ENCODE measurements at regions not wholly inside any gene's neighbourhood (a gene's known extent, or its start where the extent isn't known, plus 50 kb on each side); places are given as distances from the start of the nearest gene placed in this dataset.

DNA sequence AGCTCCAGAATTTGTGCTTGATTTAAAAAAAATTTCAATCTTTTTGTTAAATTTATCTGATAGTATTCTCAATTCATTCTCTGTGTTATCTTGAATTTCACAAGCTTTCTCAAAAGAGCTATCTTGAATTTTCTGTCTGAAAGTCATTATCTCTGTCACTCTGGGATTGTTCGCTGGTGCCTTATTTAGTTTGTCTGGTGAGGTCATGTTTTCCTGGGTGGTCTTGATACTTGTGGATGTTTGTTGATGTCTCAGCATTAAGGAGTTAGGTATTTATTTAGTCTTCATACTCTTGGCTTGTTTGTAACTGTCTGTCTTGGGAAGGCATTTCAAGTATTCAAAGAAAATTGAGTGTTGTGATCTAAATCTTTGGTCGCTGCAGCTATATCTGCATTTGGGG lies 106.3 kb downstream of the TNFSF13B start:
- H3K9ac ChIP-seq (ENCODE audit: extremely low read depth, insufficient read length, low read length): no peak overlapping the region
- no peak overlapping the region for H3K14ac ChIP-seq (ENCODE audit: insufficient read depth, low read length)
- H4K91ac ChIP-seq (ENCODE audit: insufficient read length, low read depth, low read length): no peak overlapping the region
- no peaks in the 10 kb centered on the region for H3K79me2 ChIP-seq (ENCODE audit: insufficient read depth, low read length)
- H3K56ac ChIP-seq (ENCODE audit: insufficient read length, low read depth, low read length): no peak overlapping the region
- no peak overlapping the region for H4K5ac ChIP-seq (ENCODE audit: insufficient read length, low read depth, low read length)
- DNase-seq: no peak
- TF ChIP-seq, protein P1, sequence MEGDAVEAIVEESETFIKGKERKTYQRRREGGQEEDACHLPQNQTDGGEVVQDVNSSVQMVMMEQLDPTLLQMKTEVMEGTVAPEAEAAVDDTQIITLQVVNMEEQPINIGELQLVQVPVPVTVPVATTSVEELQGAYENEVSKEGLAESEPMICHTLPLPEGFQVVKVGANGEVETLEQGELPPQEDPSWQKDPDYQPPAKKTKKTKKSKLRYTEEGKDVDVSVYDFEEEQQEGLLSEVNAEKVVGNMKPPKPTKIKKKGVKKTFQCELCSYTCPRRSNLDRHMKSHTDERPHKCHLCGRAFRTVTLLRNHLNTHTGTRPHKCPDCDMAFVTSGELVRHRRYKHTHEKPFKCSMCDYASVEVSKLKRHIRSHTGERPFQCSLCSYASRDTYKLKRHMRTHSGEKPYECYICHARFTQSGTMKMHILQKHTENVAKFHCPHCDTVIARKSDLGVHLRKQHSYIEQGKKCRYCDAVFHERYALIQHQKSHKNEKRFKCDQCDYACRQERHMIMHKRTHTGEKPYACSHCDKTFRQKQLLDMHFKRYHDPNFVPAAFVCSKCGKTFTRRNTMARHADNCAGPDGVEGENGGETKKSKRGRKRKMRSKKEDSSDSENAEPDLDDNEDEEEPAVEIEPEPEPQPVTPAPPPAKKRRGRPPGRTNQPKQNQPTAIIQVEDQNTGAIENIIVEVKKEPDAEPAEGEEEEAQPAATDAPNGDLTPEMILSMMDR (conservative IDR thresholded peaks at IDR 0.05): no peak
- H2BK120ac ChIP-seq (ENCODE audit: low read depth, low read length, poor library complexity, severe bottlenecking): no peak overlapping the region
- H3K27ac ChIP-seq (ENCODE audit: insufficient read length, low read depth, low read length): no peak overlapping the region
- H3K4me1 Mint-ChIP-seq: no peaks in the 10 kb centered on the region
- no peak overlapping the region for H3K4ac ChIP-seq (ENCODE audit: low read depth, low read length)
- no peaks in the 10 kb centered on the region for H3K27me3 ChIP-seq (ENCODE audit: insufficient read depth, low read length)
- H3K9me3 Mint-ChIP-seq: peaks cover 7 to 11% of the 10 kb centered on the region in 2 experiments; a peak in 4 of 5 replicates
- no peak overlapping the region for H2AFZ ChIP-seq (ENCODE audit: low read length)
- no peak overlapping the region for H2BK12ac ChIP-seq (ENCODE audit: insufficient read length, low read depth, low read length)
- no peaks in the 10 kb centered on the region for H3K36me3 Mint-ChIP-seq (ENCODE audit: insufficient read depth in 1 of 3, low read depth in 3 of 3)
- H3K79me1 ChIP-seq (ENCODE audit: insufficient read depth, low read depth, low read length, poor library complexity, severe bottlenecking): no peaks in the 10 kb centered on the region
- no peaks in the 10 kb centered on the region for H3K9me3 ChIP-seq (ENCODE audit: control insufficient read depth, low read depth, low read length)
- no peak overlapping the region for H4K8ac ChIP-seq (replicated peaks; ENCODE audit: insufficient read length, low read depth, low read length)
- H3K4me3 Mint-ChIP-seq: no peak overlapping the region
- no peaks in the 10 kb centered on the region for H3K4me1 ChIP-seq (ENCODE audit: insufficient read depth, low read length)
- H3K27me3 Mint-ChIP-seq (ENCODE audit: low read depth): peaks cover 4% of the 10 kb centered on the region
- H4K20me1 ChIP-seq (ENCODE audit: control insufficient read depth, insufficient read depth, insufficient read length): no peaks in the 10 kb centered on the region
- no peak overlapping the region for H2BK5ac ChIP-seq (ENCODE audit: insufficient read length, low read length)
- no peak overlapping the region for H3K23ac ChIP-seq (ENCODE audit: insufficient read length, low read depth, low read length)
- H2BK20ac ChIP-seq (ENCODE audit: low read depth, low read length, poor library complexity, severe bottlenecking): no peak overlapping the region
- H2BK15ac ChIP-seq (ENCODE audit: low read depth, low read length): no peak overlapping the region
- no peaks in the 10 kb centered on the region for H3K23me2 ChIP-seq (ENCODE audit: insufficient read length, low read depth, low read length, poor library complexity, severe bottlenecking)
- WGBS (ENCODE audit: extremely low coverage, insufficient read length, low lambda C conversion rate): no CpG with 5 or more reads among the region's 2 CpGs
- H3K27ac Mint-ChIP-seq: no peak overlapping the region
- no peak overlapping the region for H3T11ph ChIP-seq (ENCODE audit: low read length)
- H3K18ac ChIP-seq (ENCODE audit: insufficient read length, low read depth, low read length): no peak overlapping the region
- H3K4me2 ChIP-seq (ENCODE audit: insufficient read depth, insufficient read length, low read length): no peak overlapping the region
- H2AK5ac ChIP-seq (ENCODE audit: insufficient read length, low read length): no peak overlapping the region
